Neural cell (in vitro differentiated cells): ENCODE measurements at regions not wholly inside any gene's neighbourhood (a gene's known extent, or its start where the extent isn't known, plus 50 kb on each side); places are given as distances from the start of the nearest gene placed in this dataset.

Experiments used
- H2AFZ ChIP-seq: fragments of 200-600, 300-800 bp; sonication (generic), shearing (Covaris generic); 2 replicates; pipeline ENCODE4 v1.6.0; 2014; ENCODE audit warnings: low read depth, mild to moderate bottlenecking, antibody characterized with exemption, low read length, moderate library complexity
- H3F3A ChIP-seq: fragments of 200-600 bp; shearing (Covaris generic); 2 replicates; pipeline ENCODE4 v1.6.1; 2016; ENCODE audit warnings: mild to moderate bottlenecking, moderate library complexity, mixed read lengths, antibody characterized with exemption, low read length; ENCODE audit not compliant: insufficient read depth, poor library complexity, severe bottlenecking
- H3K27ac ChIP-seq: fragments of 200-600, 300-800 bp; sonication (generic), shearing (Covaris generic); 2 replicates; pipeline ENCODE4 v1.5.1; 2014; ENCODE audit warnings: mild to moderate bottlenecking, low read length, moderate library complexity
- H3K27me3 ChIP-seq: fragments of 300-800, 200-600 bp; sonication (generic), shearing (Covaris generic); 2 replicates; pipeline ENCODE4 v1.6.0; 2014; ENCODE audit warnings: mild to moderate bottlenecking, low read depth, low read length, moderate library complexity; ENCODE audit not compliant: insufficient read depth
- H3K36me3 ChIP-seq: fragments of 300-800, 200-600 bp; sonication (generic), shearing (Covaris generic); 2 replicates; pipeline ENCODE4 v1.5.1; 2014; ENCODE audit warnings: mild to moderate bottlenecking, antibody characterized with exemption, low read length, moderate library complexity; ENCODE audit not compliant: insufficient read depth
- H3K4me2 ChIP-seq: fragments of 300-800, 200-600 bp; sonication (generic), shearing (Covaris generic); 2 replicates; pipeline ENCODE4 v1.6.0; 2014; ENCODE audit warnings: mild to moderate bottlenecking, low read length
- H3K4me3 ChIP-seq: fragments of 300-800, 200-600 bp; sonication (generic), shearing (Covaris generic); 2 replicates; pipeline ENCODE4 v1.5.1; 2014; ENCODE audit warnings: mild to moderate bottlenecking, low read length, moderate library complexity
- H3K79me2 ChIP-seq: fragments of 200-600 bp; shearing (Covaris generic); replicated peaks from 2 replicates; pipeline ENCODE4 v1.6.0; 2014; ENCODE audit warnings: mild to moderate bottlenecking, low read length, moderate library complexity; ENCODE audit not compliant: insufficient read depth
- H3K9ac ChIP-seq: fragments of 300-800, 200-600 bp; sonication (generic), shearing (Covaris generic); 2 replicates; pipeline ENCODE4 v1.6.1; 2016; ENCODE audit warnings: mild to moderate bottlenecking, low read length, mixed read lengths
- H3K9me2 ChIP-seq: fragments of 200-600 bp; shearing (Covaris generic); 2 replicates; pipeline ENCODE4 v1.6.1; 2016; ENCODE audit warnings: mild to moderate bottlenecking, low read length, mixed read lengths; ENCODE audit not compliant: insufficient read depth
- H3K9me3 ChIP-seq: fragments of 200-600, 300-800 bp; sonication (generic), shearing (Covaris generic); 2 replicates; pipeline ENCODE4 v1.6.1; 2016; ENCODE audit warnings: mild to moderate bottlenecking, mixed run types, low read length, moderate library complexity, mixed read lengths
- H4K20me1 ChIP-seq: fragments of 200-600 bp; shearing (Covaris generic); 2 replicates; pipeline ENCODE4 v1.6.1; 2016; ENCODE audit warnings: mild to moderate bottlenecking, mixed run types; ENCODE audit not compliant: insufficient read depth
- EP300 ChIP-seq: fragments of 450-650 bp; conservative IDR thresholded peaks from 2 replicates; pipeline ENCODE4 v1.6.1; 2014; ENCODE audit warnings: antibody characterized with exemption, mild to moderate bottlenecking, moderate library complexity; ENCODE audit not compliant: poor library complexity, severe bottlenecking
- EZH2 ChIP-seq: fragments of 200-600, 300-800 bp; shearing (Covaris generic), sonication (generic); IDR thresholded peaks from 2 replicates; pipeline ENCODE4 v1.6.1; 2014; ENCODE audit warnings: antibody characterized with exemption, low read length, borderline replicate concordance, mild to moderate bottlenecking; ENCODE audit not compliant: insufficient read depth, poor library complexity, severe bottlenecking
- MXI1 ChIP-seq: fragments of 450-650 bp; conservative IDR thresholded peaks from 2 replicates; pipeline ENCODE4 v1.6.1; 2014; ENCODE audit warnings: antibody characterized with exemption, mild to moderate bottlenecking; ENCODE audit not compliant: poor library complexity, severe bottlenecking
- POLR2AphosphoS5 ChIP-seq: IDR thresholded peaks from 2 replicates; pipeline ENCODE4 v1.6.1; 2012
- RAD21 ChIP-seq: fragments of 450-650 bp; conservative IDR thresholded peaks from 2 replicates; pipeline ENCODE4 v1.6.1; 2014; ENCODE audit warnings: antibody characterized with exemption, mild to moderate bottlenecking, moderate library complexity
- TAF1 ChIP-seq: IDR thresholded peaks from 2 replicates; pipeline ENCODE4 v1.6.1; 2012; ENCODE audit warnings: low read depth
- TF ChIP-seq, protein P1 (sequence below): fragments of 450-650 bp; IDR thresholded peaks from 2 replicates; pipeline ENCODE4 v1.5.1; 2014; ENCODE audit warnings: antibody characterized with exemption, mild to moderate bottlenecking, moderate library complexity; ENCODE audit not compliant: poor library complexity, severe bottlenecking
- TF ChIP-seq, protein P2 (sequence below): IDR thresholded peaks from 2 replicates; pipeline ENCODE4 v1.6.1; 2012; ENCODE audit warnings: borderline replicate concordance

DNA sequence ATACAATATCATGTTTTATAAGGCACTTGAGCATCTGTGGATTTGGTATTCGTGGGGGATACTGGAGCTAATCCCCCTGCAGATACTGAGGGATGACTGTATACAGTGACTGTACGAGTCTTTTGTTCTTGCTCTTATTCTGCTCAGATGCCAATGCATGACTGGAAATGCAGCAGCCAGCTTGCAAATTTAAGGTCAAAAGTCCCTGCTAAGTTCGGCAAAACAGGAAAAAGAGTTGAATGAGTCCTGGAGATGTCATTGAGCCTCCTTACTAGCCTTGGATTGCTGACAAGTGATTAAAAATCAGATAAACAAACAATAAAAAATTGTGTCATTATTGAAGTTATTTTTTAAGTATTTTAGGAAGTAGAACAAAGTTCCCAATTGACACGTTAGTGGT is 599.3 kb upstream of the IMPG1 start:
- Histone ChIP-seq H3K4me3 (no peak overlapping the region), H3K9me3 (no peaks in the 10 kb centered on the region), H3K36me3 (no peaks in the 10 kb centered on the region), H2AFZ (no peak overlapping the region), H3K4me2 (no peak overlapping the region), H3F3A (no peaks in the 10 kb centered on the region), H4K20me1 (no peaks in the 10 kb centered on the region), H3K9ac (no peak overlapping the region), H3K27ac (no peak overlapping the region), H3K79me2 (no peaks in the 10 kb centered on the region), H3K27me3 (no peaks in the 10 kb centered on the region), H3K9me2 (no peaks in the 10 kb centered on the region)
- TF ChIP-seq EZH2 (no peak), POLR2AphosphoS5 (no peak), EP300 (no peak)
- TF ChIP-seq, protein P1, sequence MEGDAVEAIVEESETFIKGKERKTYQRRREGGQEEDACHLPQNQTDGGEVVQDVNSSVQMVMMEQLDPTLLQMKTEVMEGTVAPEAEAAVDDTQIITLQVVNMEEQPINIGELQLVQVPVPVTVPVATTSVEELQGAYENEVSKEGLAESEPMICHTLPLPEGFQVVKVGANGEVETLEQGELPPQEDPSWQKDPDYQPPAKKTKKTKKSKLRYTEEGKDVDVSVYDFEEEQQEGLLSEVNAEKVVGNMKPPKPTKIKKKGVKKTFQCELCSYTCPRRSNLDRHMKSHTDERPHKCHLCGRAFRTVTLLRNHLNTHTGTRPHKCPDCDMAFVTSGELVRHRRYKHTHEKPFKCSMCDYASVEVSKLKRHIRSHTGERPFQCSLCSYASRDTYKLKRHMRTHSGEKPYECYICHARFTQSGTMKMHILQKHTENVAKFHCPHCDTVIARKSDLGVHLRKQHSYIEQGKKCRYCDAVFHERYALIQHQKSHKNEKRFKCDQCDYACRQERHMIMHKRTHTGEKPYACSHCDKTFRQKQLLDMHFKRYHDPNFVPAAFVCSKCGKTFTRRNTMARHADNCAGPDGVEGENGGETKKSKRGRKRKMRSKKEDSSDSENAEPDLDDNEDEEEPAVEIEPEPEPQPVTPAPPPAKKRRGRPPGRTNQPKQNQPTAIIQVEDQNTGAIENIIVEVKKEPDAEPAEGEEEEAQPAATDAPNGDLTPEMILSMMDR = no peak

DNA sequence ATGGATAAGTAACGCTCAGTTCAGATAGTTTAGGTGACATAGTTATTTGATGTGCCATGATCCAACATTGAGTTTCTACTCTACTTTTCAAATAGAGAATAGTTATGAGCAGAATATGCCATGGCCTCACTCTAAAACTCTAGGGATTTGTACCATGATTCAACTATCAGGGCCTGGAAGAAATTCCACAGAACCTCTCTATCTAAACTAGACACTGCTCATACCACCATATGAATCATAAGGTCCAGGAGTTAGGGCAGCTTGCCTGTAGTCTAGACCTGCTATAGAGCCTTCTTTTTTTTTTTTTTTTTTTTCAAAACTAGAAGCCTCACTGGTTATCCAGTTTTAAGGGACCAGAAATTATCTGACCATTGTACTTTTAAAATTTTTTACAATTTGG is 571.8 kb upstream of the IMPG1 start:
- H3K9me2 ChIP-seq = no peaks in the 10 kb centered on the region
- no peaks in the 10 kb centered on the region for H4K20me1 ChIP-seq
- H2AFZ ChIP-seq = no peak overlapping the region
- H3K9me3 ChIP-seq = no peaks in the 10 kb centered on the region
- no peak overlapping the region for H3K4me3 ChIP-seq
- no peaks in the 10 kb centered on the region for H3K79me2 ChIP-seq
- TF ChIP-seq TAF1 = no peak
- TF ChIP-seq, protein P1 = no peak
- no peak for TF ChIP-seq RAD21
- TF ChIP-seq, protein P2, sequence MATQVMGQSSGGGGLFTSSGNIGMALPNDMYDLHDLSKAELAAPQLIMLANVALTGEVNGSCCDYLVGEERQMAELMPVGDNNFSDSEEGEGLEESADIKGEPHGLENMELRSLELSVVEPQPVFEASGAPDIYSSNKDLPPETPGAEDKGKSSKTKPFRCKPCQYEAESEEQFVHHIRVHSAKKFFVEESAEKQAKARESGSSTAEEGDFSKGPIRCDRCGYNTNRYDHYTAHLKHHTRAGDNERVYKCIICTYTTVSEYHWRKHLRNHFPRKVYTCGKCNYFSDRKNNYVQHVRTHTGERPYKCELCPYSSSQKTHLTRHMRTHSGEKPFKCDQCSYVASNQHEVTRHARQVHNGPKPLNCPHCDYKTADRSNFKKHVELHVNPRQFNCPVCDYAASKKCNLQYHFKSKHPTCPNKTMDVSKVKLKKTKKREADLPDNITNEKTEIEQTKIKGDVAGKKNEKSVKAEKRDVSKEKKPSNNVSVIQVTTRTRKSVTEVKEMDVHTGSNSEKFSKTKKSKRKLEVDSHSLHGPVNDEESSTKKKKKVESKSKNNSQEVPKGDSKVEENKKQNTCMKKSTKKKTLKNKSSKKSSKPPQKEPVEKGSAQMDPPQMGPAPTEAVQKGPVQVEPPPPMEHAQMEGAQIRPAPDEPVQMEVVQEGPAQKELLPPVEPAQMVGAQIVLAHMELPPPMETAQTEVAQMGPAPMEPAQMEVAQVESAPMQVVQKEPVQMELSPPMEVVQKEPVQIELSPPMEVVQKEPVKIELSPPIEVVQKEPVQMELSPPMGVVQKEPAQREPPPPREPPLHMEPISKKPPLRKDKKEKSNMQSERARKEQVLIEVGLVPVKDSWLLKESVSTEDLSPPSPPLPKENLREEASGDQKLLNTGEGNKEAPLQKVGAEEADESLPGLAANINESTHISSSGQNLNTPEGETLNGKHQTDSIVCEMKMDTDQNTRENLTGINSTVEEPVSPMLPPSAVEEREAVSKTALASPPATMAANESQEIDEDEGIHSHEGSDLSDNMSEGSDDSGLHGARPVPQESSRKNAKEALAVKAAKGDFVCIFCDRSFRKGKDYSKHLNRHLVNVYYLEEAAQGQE = no peak
- no peak for TF ChIP-seq EP300
- TF ChIP-seq MXI1 = no peak
- TF ChIP-seq POLR2AphosphoS5 = no peak
- H3K9ac ChIP-seq = no peak overlapping the region
- H3K36me3 ChIP-seq = no peaks in the 10 kb centered on the region
- no peak overlapping the region for H3K27ac ChIP-seq
- H3K27me3 ChIP-seq = no peaks in the 10 kb centered on the region
- no peak overlapping the region for H3K4me2 ChIP-seq
- H3F3A ChIP-seq = no peaks in the 10 kb centered on the region
